Fibroblast of the aortic adventitia (primary cell): ENCODE measurements at regions not wholly inside any gene's neighbourhood (a gene's known extent, or its start where the extent isn't known, plus 50 kb on each side); places are given as distances from the start of the nearest gene placed in this dataset.

Experiments
- DNase-seq: peaks from one replicate; pipeline ENCODE4 v3.0.0-alpha.2; 2010; ENCODE audit warnings: low read depth
- H3K4me3 ChIP-seq: 2 replicates; pipeline ENCODE4 v1.5.1; 2011; ENCODE audit warnings: low read depth, mild to moderate bottlenecking, control low read depth, low read length, moderate library complexity
- CTCF ChIP-seq: IDR thresholded peaks from 2 replicates; pipeline ENCODE4 v1.5.1; 2011; ENCODE audit warnings: mild to moderate bottlenecking, low read length, control low read depth, inconsistent platforms; ENCODE audit not compliant: insufficient read depth

GRCh38 chr6:25215881-25216280 is 63.3 kb upstream of the CARMIL1 start:
- no peak for TF ChIP-seq CTCF
- no peak for DNase-seq
- no peak overlapping the region for H3K4me3 ChIP-seq

GRCh38 chr6:25217302-25217701 is 61.9 kb upstream of the CARMIL1 start:
- TF ChIP-seq CTCF: no peak
- no peak overlapping the region for H3K4me3 ChIP-seq
- no peak for DNase-seq

GRCh38 chr6:25217829-25218228 is 61.3 kb upstream of the CARMIL1 start:
- no peak overlapping the region for H3K4me3 ChIP-seq
- no peak for TF ChIP-seq CTCF
- no peak for DNase-seq

- no peak for DNase-seq
- H3K4me3 ChIP-seq: no peak overlapping the region
- no peak for TF ChIP-seq CTCF
Measured at GRCh38 chr6:25218346-25218745, 60.8 kb upstream of the CARMIL1 start.

- H3K4me3 ChIP-seq: no peak overlapping the region
- TF ChIP-seq CTCF: no peak
- DNase-seq: no peak
Measured at GRCh38 chr6:25219216-25219916, 59.8 kb upstream of the CARMIL1 start.

GRCh38 chr6:25219917-25220278 is 59.3 kb upstream of the CARMIL1 start:
- no peak overlapping the region for H3K4me3 ChIP-seq
- DNase-seq: no peak
- no peak for TF ChIP-seq CTCF

GRCh38 chr6:25220857-25221256 is 58.3 kb upstream of the CARMIL1 start:
- DNase-seq: no peak
- TF ChIP-seq CTCF: no peak

More at GRCh38 chr6:25220857-25221256, 58.3 kb upstream of the CARMIL1 start:
- no peak overlapping the region for H3K4me3 ChIP-seq
